ENCODE measurements at regions not wholly inside any gene's neighbourhood (a gene's known extent, or its start where the extent isn't known, plus 50 kb on each side); places are given as distances from the start of the nearest gene placed in this dataset.
"Not testable (repeated sequence)": the region's sequence is repeated elsewhere in the genome, so short reads cannot be mapped to it uniquely, and the experiment has no call there.

DNA sequence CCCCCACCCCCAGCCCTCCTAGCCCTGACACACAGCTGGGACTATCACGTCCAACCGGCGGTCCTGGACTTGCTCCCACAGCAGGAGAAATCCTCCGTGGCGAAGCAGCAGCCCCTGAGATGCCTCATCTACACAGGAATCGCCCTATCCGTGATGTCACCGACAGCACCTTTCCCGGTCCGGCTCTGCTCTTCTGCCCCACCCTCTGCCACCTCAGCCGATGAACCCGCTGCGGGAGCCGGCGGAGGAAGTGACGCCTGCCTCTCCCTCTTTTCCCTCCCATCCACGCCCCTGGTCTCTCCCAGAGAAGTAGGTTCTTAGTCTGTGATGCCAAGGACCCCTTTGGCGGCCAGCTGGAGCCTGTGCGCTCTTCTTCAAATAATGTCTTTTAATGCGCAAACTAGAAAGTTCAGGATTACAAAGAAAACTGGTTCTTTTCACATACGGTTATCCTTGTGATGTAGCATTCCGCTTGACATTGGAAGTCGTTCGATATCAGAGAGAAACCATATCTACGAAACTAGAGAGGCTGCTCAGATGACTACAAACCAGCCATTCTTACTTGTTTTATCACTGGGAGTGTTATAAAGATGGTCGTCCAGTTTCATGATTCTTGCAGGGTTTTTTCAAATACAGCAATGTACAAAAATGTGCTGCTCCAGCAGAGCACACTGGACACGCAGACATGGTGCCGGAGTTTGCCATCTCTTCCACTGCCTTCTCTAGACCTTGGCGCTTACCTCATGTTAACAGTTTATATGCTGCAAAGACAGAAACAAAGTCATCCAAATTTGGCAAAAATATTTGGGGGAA lies 120.3 kb downstream of the PPIAL4G start:
- POLR2A ChIA-PET, result no interaction called here
- CTCF ChIA-PET, result interaction anchor here (1.4 kb wide), 1 partner anchor 9 kb away, joined by 5 read pairs; no protein-coding TSS in a partner anchor
- no peak for DNase-seq (ENCODE audit: extremely low spot score)
- TF ChIP-seq, protein P1, sequence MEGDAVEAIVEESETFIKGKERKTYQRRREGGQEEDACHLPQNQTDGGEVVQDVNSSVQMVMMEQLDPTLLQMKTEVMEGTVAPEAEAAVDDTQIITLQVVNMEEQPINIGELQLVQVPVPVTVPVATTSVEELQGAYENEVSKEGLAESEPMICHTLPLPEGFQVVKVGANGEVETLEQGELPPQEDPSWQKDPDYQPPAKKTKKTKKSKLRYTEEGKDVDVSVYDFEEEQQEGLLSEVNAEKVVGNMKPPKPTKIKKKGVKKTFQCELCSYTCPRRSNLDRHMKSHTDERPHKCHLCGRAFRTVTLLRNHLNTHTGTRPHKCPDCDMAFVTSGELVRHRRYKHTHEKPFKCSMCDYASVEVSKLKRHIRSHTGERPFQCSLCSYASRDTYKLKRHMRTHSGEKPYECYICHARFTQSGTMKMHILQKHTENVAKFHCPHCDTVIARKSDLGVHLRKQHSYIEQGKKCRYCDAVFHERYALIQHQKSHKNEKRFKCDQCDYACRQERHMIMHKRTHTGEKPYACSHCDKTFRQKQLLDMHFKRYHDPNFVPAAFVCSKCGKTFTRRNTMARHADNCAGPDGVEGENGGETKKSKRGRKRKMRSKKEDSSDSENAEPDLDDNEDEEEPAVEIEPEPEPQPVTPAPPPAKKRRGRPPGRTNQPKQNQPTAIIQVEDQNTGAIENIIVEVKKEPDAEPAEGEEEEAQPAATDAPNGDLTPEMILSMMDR (IDR thresholded peaks at IDR 0.05; ENCODE audit: control extremely low read depth, extremely low read depth, low read depth, missing control alignments), result no peak

DNA sequence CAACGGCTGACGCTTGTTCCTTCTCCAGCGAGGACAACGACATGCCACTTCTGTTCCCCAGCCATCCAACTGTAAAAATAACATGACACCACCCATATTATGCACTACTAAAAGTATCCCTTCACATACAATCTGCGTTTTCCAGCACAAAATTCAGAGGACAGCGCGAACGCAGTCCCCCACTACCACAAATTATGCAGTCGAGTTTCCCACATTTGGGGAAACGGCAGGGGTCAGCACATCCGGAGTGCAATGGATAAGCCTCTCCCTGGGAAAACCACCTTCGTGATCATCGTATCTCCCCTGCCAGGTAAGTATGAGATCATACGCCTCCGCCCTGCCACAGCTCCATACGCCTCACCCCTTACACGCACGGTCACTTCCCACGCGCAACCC lies 120.9 kb downstream of the PPIAL4G start:
- TF ChIP-seq, protein P1 (IDR thresholded peaks at IDR 0.05; ENCODE audit: control extremely low read depth, extremely low read depth, low read depth, missing control alignments), result no peak
- CTCF ChIA-PET, result no interaction called here
- POLR2A ChIA-PET, result no interaction called here
- no peak for DNase-seq (ENCODE audit: extremely low spot score)

DNA sequence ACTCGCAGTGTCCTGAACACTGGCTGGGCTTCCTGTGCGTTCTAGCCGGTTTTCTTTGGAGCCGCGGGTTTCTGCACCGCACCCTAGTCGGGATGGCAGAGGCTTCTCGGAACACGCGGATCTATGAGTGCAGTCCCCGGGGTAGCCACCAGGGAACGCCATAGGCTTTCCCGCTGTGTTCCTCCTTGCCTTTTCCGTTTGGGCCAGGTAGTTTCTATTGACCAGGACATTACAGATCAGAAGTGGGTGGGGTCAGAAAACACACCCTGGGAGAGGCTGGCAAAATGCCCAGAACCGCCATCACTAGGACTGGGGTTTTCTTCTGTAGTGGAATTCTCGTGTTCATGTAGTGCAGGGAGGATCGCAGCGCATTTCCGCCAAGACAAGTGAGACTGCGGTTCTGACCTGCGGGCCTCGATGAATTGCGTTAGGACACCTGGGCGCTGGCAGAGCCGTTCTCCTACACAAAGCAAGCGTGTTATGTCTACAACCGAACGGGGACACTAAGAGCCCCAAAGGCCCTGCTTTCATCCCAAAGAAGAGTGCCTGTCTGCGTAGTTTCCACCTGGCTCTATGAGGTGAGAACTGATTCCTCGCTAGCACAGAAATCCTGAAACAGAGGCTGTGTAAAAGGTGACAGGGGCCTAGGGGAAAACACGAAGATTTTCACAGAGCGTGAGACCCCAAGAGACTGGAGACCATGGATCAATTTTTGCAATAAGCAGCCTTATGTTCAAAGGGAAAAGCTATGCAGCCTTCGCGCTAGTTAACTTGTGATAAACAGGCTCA lies 121.5 kb downstream of the PPIAL4G start:
- TF ChIP-seq, protein P1 (IDR thresholded peaks at IDR 0.05; ENCODE audit: control extremely low read depth, extremely low read depth, low read depth, missing control alignments), result peak; percentile 17
- POLR2A ChIA-PET; CTCF ChIA-PET; DNase-seq (ENCODE audit: extremely low spot score): not testable (repeated sequence)

DNA sequence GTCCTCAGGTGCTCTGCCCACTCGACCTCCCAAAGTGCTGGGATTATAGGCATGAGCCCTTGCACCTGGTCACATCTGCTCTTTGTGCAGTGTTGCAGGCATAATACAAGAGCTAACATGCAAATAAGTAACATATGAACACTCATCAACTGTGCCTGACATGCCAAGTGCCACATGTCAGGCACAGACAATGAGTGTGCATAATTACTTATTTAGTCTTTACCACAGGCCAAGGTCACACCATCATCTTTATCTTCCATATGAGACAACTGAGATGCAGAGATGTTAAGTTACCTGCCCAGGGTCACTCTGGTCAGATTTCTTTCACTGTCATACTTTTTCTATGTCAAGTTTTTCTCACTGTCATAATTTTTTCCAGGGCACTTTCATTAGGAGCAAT lies 126.1 kb downstream of the PPIAL4G start:
- ChIA-PET CTCF (interaction anchor here (0.9 to 2.8 kb wide), 5 partner anchors 8 to 18 kb away, joined by 3 to 7 read pairs (median 3); no protein-coding TSS in a partner anchor), POLR2A (no interaction called here)

DNA sequence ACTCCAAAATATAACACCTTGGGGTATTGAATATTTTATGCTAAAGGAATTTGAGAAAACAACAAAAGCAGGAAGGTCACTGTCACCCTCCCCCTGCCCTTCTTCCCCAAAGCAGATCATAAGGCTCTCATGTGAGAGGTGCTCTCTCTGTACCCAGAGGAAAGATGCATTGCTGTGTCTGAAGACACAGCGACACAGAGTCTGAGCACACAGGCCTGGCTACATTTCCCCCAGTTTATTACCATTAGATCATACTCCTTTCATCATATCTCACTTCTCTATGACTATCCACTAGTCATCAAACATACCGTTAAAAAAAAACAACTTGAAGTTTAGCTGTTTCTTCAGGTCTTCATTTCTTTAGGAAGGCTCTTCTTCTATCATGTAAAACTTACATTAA lies 127.1 kb downstream of the PPIAL4G start:
- no peak for DNase-seq (ENCODE audit: extremely low spot score)
- POLR2A ChIA-PET, result no interaction called here
- CTCF ChIA-PET, result interaction anchor here (0.9 to 2.8 kb wide), 3 partner anchors 9 to 16 kb away, joined by 3 to 7 read pairs (median 5); no protein-coding TSS in a partner anchor
- TF ChIP-seq, protein P1 (IDR thresholded peaks at IDR 0.05; ENCODE audit: control extremely low read depth, extremely low read depth, low read depth, missing control alignments), result no peak

More for the DNA sequence above, 126.1 kb downstream of the PPIAL4G start:
- DNase-seq (ENCODE audit: extremely low spot score), result no peak
- TF ChIP-seq, protein P1 (IDR thresholded peaks at IDR 0.05; ENCODE audit: control extremely low read depth, extremely low read depth, low read depth, missing control alignments), result no peak

DNA sequence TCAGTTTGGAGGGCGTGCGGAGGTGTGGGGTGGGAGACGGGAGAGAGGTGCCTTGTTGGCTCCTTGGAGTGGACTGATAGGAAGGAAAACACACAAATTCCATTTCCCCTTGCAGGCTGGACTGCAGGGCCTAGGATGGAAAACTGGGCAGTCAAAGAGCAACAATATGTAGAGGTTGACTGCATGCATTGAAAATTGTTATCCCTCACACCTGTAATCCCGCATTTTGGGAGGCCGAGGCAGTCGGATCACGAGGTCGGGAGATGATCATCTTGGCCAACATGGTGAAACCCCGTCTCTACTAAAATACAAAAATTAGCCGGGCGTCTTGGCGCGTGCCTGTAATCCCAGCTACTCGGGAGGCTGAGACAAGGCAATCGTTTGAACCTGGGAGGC lies 128.2 kb downstream of the PPIAL4G start:
- DNase-seq (ENCODE audit: extremely low spot score), result no peak
- CTCF ChIA-PET, result interaction anchor here (1.9 to 2.8 kb wide), 2 partner anchors 10 to 11 kb away, joined by 5 to 7 read pairs; no protein-coding TSS in a partner anchor
- POLR2A ChIA-PET, result interaction anchor here (0.9 kb wide), 1 partner anchor 21 kb away, joined by 3 read pairs; no protein-coding TSS in a partner anchor
- TF ChIP-seq, protein P1 (IDR thresholded peaks at IDR 0.05; ENCODE audit: control extremely low read depth, extremely low read depth, low read depth, missing control alignments), result no peak
